Omental fat pad (tissue), 3 donors: ENCODE measurements at regions not wholly inside any gene's neighbourhood (a gene's known extent, or its start where the extent isn't known, plus 50 kb on each side); places are given as distances from the start of the nearest gene placed in this dataset.

Experiments used
- ATAC-seq: fragments of 150-250 bp; one replicate; pipeline ENCODE4 v1.9.1; 2016; ENCODE audit warnings: mild to moderate bottlenecking, moderate library complexity; ENCODE audit not compliant: low FRiP score
- DNase-seq: peaks from one replicate; pipeline ENCODE4 v3.0.0-alpha.2; 2019; ENCODE audit warnings: low spot score
- TF ChIP-seq, protein P1 (sequence below), 3 donors: fragments of 450-650 bp; IDR thresholded peaks; one replicate each; pipeline ENCODE4 v1.5.1; 2016 to 2017; ENCODE audit warnings: antibody characterized with exemption in 3 of 3, mild to moderate bottlenecking in 3 of 3, moderate library complexity in 2 of 3

- TF ChIP-seq, protein P1, sequence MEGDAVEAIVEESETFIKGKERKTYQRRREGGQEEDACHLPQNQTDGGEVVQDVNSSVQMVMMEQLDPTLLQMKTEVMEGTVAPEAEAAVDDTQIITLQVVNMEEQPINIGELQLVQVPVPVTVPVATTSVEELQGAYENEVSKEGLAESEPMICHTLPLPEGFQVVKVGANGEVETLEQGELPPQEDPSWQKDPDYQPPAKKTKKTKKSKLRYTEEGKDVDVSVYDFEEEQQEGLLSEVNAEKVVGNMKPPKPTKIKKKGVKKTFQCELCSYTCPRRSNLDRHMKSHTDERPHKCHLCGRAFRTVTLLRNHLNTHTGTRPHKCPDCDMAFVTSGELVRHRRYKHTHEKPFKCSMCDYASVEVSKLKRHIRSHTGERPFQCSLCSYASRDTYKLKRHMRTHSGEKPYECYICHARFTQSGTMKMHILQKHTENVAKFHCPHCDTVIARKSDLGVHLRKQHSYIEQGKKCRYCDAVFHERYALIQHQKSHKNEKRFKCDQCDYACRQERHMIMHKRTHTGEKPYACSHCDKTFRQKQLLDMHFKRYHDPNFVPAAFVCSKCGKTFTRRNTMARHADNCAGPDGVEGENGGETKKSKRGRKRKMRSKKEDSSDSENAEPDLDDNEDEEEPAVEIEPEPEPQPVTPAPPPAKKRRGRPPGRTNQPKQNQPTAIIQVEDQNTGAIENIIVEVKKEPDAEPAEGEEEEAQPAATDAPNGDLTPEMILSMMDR (IDR thresholded peaks at IDR 0.05), result no peak
- DNase-seq (no peak), ATAC-seq (peak; percentile 68)
These were observed 512.3 kb downstream of the MCTP2 start for GRCh38 chr15:94743668-94744067.

DNA sequence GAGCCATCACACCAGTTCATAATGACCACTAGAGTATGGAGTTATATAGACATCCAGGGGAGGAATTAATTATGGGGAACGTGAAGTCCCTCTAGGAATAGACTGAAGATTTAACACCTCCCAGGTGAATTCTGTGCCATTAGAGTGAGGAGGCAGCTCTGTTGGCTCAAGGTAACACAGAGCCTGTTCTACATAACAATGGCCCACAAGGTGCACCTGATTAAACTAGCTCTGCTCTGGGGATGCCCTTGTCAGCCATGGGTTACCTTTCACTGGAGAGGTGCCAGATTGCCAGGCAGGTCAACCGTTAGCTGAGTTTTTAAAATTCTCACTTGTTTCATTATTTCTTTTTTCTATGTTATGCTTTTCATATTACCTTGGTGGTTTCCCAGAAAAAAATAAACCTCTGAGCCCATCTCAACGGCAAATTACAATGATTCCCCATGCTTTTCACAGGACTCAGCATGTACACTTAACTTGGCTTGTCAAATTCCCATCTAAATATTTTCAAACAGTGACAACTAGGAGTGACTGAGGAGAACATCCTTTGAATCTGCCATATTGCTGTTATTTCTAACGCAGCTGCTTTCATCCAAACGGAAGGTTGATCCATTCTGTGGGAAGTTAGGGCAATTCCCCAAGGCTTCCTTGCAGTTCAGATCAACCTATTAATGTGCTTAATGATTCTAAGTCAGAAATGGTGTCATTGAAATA is 512.9 kb downstream of the MCTP2 start:
- TF ChIP-seq, protein P1 (IDR thresholded peaks at IDR 0.05), result no peak
- ATAC-seq (no peak), DNase-seq (no peak)

DNA sequence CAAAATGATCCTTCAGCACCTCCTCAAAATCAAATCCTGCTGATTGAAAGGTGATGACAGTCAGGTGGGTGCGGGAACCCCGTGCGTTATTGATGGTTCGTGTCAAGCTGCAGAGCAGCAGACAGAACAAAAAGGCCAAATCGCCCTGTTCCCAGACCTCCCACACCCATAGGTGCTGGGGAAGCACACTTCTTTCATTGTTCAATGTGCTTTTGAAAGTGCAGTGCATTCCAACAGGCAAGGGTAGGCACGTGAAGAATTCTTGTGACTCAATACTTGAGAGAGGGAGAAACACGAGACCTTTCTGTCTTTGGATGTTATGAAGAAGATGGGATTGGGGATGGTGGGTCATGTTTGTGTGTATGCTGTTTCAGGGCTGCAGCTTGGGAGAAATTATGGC is 514.0 kb downstream of the MCTP2 start:
- no peak for ATAC-seq
- DNase-seq, result no peak
- TF ChIP-seq, protein P1 (IDR thresholded peaks at IDR 0.05), result no peak

DNA sequence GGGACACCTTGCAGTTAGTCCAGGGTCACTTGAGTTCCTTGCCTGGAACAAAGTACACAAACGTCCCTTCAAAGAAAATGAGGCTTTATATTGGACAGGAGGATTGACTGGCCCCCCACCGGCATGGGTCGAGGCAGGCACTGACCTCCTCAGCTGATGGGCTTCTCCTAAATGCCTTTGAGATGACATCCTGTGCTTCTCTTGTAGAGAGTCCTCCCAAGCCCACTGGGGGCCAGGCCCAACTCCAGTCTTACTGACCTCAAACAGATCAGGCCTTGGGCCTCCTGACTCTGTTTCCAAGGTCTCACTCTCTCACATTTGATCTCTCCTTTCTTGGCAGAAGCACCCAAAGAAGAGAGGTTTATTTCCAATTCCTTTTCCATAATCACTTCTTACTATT is 516.1 kb downstream of the MCTP2 start:
- no peak for DNase-seq

DNA sequence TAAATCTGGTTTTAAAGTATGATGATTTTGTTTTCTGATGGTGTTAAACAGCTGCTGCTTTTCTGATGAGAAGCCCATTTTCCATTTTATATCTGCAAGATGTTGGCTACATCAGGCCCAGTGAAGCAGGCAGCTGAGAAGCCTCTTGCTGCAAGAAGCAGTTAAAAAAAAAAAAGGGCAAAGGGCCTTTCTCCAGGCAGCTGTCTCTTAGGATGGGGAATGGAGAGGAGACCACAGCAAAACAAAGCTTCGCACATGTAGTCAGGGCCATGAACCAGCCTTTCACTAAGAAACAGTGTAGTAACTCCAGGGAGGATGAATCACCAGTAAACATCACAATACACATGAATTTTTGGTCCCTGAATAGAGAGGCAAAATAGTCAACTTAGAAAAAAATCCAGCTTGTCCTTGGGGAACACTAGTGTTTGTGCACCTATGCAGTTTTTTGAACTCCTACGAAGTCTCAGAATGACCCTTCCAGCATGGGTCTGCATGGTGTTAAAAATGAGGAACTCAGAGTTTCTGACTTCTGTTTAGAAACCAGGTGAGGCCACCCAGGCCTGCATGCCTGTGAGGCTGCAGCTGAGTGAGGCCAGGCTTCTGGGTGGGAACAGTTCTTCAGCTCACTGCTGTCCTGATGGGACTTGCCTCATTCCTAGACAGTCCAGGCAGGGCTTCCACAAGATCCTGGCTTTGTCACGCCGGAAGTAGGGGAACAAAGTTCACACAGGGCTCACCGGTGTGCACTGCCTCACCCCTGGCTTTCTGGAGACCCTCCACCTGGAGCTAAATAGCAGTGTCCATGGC is 518.7 kb downstream of the MCTP2 start:
- no peak for ATAC-seq
- DNase-seq, result no peak
- TF ChIP-seq, protein P1 (IDR thresholded peaks at IDR 0.05), result no peak

More for the DNA sequence above, 516.1 kb downstream of the MCTP2 start:
- TF ChIP-seq, protein P1 (IDR thresholded peaks at IDR 0.05), result no peak
- no peak for ATAC-seq

DNA sequence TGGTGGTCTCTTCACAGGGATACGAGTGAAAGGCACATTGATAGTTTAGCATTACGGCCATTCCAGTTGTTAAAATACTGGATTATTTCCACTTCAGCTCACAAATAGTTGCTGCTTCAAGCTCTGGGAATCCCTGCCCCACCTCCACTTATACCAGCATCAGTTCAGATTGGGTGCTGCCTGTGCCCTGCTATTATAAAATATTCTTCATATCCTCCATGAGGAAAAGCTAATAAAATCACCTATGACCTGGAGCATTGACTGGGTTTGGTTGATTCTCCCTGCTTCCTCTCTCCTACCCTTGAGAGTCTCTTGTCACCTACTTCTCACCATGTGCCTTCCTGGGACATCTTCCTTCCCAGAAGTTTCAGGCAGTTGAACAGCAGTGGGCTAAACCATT is 529.0 kb downstream of the MCTP2 start:
- TF ChIP-seq, protein P1 (IDR thresholded peaks at IDR 0.05), result no peak
- DNase-seq (no peak), ATAC-seq (no peak)
